NB4 (cell line): ENCODE measurements at regions not wholly inside any gene's neighbourhood (a gene's known extent, or its start where the extent isn't known, plus 50 kb on each side); places are given as distances from the start of the nearest gene placed in this dataset.

Experiments
- DNase-seq: peaks from one replicate; pipeline ENCODE4 v3.0.0; 2010; ENCODE audit warnings: low read depth
- H3K4me3 ChIP-seq: one replicate; pipeline ENCODE4 v1.5.1; 2011; ENCODE audit warnings: mild to moderate bottlenecking, low read depth, low read length, moderate library complexity
- CTCF ChIP-seq: IDR thresholded peaks from one replicate; pipeline ENCODE4 v1.5.1; 2012; ENCODE audit warnings: low read depth, low read length
- MAX ChIP-seq: IDR thresholded peaks from 2 replicates; pipeline ENCODE4 v1.6.1; 2011; ENCODE audit warnings: low read depth, low read length
- MYC ChIP-seq: IDR thresholded peaks from 2 replicates; pipeline ENCODE4 v1.6.1; 2011; ENCODE audit warnings: low read depth, low read length
- POLR2A ChIP-seq: IDR thresholded peaks from 2 replicates; pipeline ENCODE4 v1.6.1; 2011; ENCODE audit warnings: mild to moderate bottlenecking; ENCODE audit not compliant: insufficient read length; ENCODE audit errors: extremely low read depth

- no peak for DNase-seq
- TF ChIP-seq MYC (no peak), MAX (no peak), POLR2A (no peak), CTCF (no peak)
- H3K4me3 ChIP-seq = no peak overlapping the region
These were observed 156.4 kb upstream of the SYT10 start for GRCh38 chr12:33596061-33596460.

GRCh38 chr12:33596814-33597213, 157.2 kb upstream of the SYT10 start:
- H3K4me3 ChIP-seq = no peak overlapping the region
- no peak for DNase-seq
- TF ChIP-seq CTCF (no peak), MAX (no peak), MYC (no peak), POLR2A (no peak)

- no peak for TF ChIP-seq POLR2A
- TF ChIP-seq CTCF = no peak
- TF ChIP-seq MAX = no peak
- no peak for TF ChIP-seq MYC
- H3K4me3 ChIP-seq = no peak overlapping the region
- no peak for DNase-seq
These were observed 162.9 kb upstream of the SYT10 start for GRCh38 chr12:33602515-33602914.

GRCh38 chr12:33605757-33606156, 166.1 kb upstream of the SYT10 start:
- DNase-seq = peak; percentile 51
- peak; percentile 21 for TF ChIP-seq CTCF
- TF ChIP-seq POLR2A = no peak
- TF ChIP-seq MYC = no peak
- TF ChIP-seq MAX = no peak
- H3K4me3 ChIP-seq = no peak overlapping the region

- no peak for DNase-seq
- no peak overlapping the region for H3K4me3 ChIP-seq
- TF ChIP-seq MAX (no peak), POLR2A (no peak), CTCF (no peak), MYC (no peak)
These were observed 170.3 kb upstream of the SYT10 start for GRCh38 chr12:33609910-33610309.

GRCh38 chr12:33614630-33615029, 175.0 kb upstream of the SYT10 start:
- DNase-seq = no peak
- H3K4me3 ChIP-seq = no peak overlapping the region
- TF ChIP-seq MYC (no peak), MAX (peak; percentile 55)
